HL-60 (cell line): ENCODE measurements at regions not wholly inside any gene's neighbourhood (a gene's known extent, or its start where the extent isn't known, plus 50 kb on each side); places are given as distances from the start of the nearest gene placed in this dataset.

ENCODE experiments used
- DNase-seq, 2 experiments: peaks; one replicate each; pipeline ENCODE4 v3.0.0-alpha.2; 2010 to 2020; ENCODE audit warnings: low read depth in 1 of 2, low spot score in 1 of 2
- H3K27ac ChIP-seq: fragments of 250-450 bp; sonication (Bioruptor Pico); replicated peaks from 2 replicates; pipeline ENCODE4 v1.5.1; 2020; ENCODE audit warnings: mild to moderate bottlenecking, moderate library complexity
- H3K27me3 ChIP-seq: fragments of 250-450 bp; sonication (Bioruptor Pico); 2 replicates; pipeline ENCODE4 v1.5.1; 2021; ENCODE audit warnings: mild to moderate bottlenecking, moderate library complexity; ENCODE audit not compliant: insufficient read depth, poor library complexity, severe bottlenecking
- H3K4me3 ChIP-seq: replicated peaks from 2 replicates; pipeline ENCODE4 v1.5.1; 2011; ENCODE audit warnings: mild to moderate bottlenecking, control low read depth, low read length; ENCODE audit not compliant: insufficient read depth
- CTCF ChIP-seq: IDR thresholded peaks from one replicate; pipeline ENCODE4 v1.5.1; 2011; ENCODE audit warnings: low read length, control low read depth, inconsistent platforms; ENCODE audit not compliant: insufficient read depth
- GABPA ChIP-seq: IDR thresholded peaks from 2 replicates; pipeline ENCODE4 v1.6.1; 2012; ENCODE audit warnings: low read depth
- POLR2AphosphoS5 ChIP-seq: IDR thresholded peaks from 2 replicates; pipeline ENCODE4 v1.6.1; 2012; ENCODE audit warnings: low read depth
- REST ChIP-seq: IDR thresholded peaks from 2 replicates; pipeline ENCODE4 v1.6.1; 2012; ENCODE audit warnings: low read depth; ENCODE audit not compliant: insufficient replicate concordance
- SPI1 ChIP-seq: IDR thresholded peaks from 2 replicates; pipeline ENCODE4 v1.6.1; 2012; ENCODE audit warnings: low read depth, mild to moderate bottlenecking, borderline replicate concordance

- Histone ChIP-seq H3K4me3 (no peak overlapping the region), H3K27me3 (no peaks in the 10 kb centered on the region), H3K27ac (no peak overlapping the region)
- no peak for TF ChIP-seq GABPA
- TF ChIP-seq REST: no peak
- TF ChIP-seq POLR2AphosphoS5: no peak
- TF ChIP-seq CTCF: no peak
- no peak for TF ChIP-seq SPI1
- no peak for DNase-seq
Measured at GRCh38 chr17:12457493-12457892, 208.2 kb upstream of the MYOCD start.

- TF ChIP-seq REST (no peak), CTCF (no peak), POLR2AphosphoS5 (no peak), SPI1 (no peak), GABPA (no peak)
- DNase-seq: no peak
- H3K27me3 ChIP-seq: no peaks in the 10 kb centered on the region
- no peak overlapping the region for H3K4me3 ChIP-seq
- H3K27ac ChIP-seq: no peak overlapping the region
Measured at GRCh38 chr17:12459736-12460135, 206.0 kb upstream of the MYOCD start.

GRCh38 chr17:12463102-12463501 lies 202.6 kb upstream of the MYOCD start:
- Histone ChIP-seq H3K27ac (no peak overlapping the region), H3K4me3 (no peak overlapping the region), H3K27me3 (no peaks in the 10 kb centered on the region)
- no peak for DNase-seq
- TF ChIP-seq REST: no peak
- no peak for TF ChIP-seq SPI1
- TF ChIP-seq GABPA: no peak
- TF ChIP-seq POLR2AphosphoS5: no peak
- no peak for TF ChIP-seq CTCF
